Left ventricle myocardium superior (tissue), 1 donor: ENCODE measurements at regions not wholly inside any gene's neighbourhood (a gene's known extent, or its start where the extent isn't known, plus 50 kb on each side); places are given as distances from the start of the nearest gene placed in this dataset.
"Not testable (repeated sequence)": the region's sequence is repeated elsewhere in the genome, so short reads cannot be mapped to it uniquely, and the experiment has no call there.

ENCODE experiments used
- ATAC-seq: fragments of 200-7000 bp; cut with Tn5 transposase; one replicate; pipeline ENCODE4 v1.9.1; 2020; ENCODE audit warnings: mild to moderate bottlenecking, moderate library complexity
- DNase-seq: peaks from one replicate; pipeline ENCODE4 v3.0.0-alpha.2; 2020
- intact Hi-C: fragments of 100-400 bp; cut with micrococcal nuclease; formaldehyde crosslinking; loops from one replicate; pipeline ENCODE4 v1.11.0; 2022
- donor health status: DM: no; HTN: yes; CAD: no; lungs with severe emphysema.

DNA sequence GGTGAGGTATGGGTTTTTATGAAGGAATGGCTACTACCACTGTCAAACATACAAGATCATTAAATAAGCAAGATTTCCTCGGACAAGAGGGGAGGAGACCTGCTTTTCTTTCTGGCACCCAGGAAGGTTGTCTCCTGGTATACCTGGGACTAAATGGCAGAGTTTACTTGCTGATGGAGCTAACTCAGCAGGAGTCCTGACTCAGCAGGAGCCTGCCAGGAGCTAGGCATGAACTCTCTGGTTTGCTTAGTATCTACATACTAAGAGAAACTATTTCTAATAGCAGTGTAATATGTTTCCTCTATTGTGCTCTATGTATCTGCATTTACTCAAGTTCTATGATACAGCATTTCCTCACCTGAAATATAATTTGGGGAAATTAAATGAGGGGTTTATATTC is 404.2 kb downstream of the RSL24D1 start:
- DNase-seq: no peak
- no peak for ATAC-seq
- intact Hi-C loops: no loop called here

DNA sequence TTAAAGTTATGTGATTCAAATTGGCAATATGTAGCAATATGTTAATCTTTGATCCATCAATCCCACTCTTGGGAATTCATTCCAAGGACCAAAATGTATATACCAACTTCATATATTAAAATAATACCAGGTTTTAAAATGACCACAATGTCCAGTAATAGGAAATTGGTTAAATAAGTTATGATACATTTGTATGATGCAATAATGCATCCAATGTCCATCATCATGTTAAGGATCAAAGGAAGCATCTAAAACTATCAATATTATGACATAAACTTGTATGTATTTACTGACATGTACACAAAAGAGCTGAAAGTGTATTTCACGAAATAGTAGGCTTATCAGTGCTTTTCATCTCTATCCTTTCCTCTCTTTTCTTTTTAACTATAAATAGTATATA is 406.0 kb downstream of the RSL24D1 start:
- DNase-seq: no peak
- intact Hi-C loops: no loop called here
- ATAC-seq: no peak

DNA sequence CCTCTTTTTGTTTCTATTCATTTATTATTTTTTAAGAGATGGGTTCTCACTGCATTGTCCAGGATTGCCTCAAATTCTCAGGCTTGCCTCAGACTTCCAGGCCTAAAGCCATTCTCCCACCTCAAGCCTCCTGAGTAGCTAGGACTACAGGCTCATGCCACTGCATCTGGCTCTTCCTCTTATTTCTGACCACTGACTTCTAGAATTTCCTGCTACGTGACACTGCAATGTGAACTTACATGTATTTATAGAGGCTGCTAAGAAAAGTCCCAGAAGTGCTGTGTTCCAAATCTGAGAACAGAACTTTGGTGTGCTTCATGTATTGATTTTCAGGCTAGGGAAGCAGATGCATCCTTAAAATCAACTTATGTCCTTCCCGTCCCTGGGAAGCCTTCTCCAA is 407.4 kb downstream of the RSL24D1 start:
- DNase-seq (no peak), ATAC-seq (no peak)
- intact Hi-C loops: no loop called here

GRCh38 chr15:54781220-54781619 is 415.5 kb downstream of the RSL24D1 start:
- ATAC-seq, DNase-seq, intact Hi-C loops: not testable (repeated sequence)

- intact Hi-C loops: no loop called here
- DNase-seq (no peak), ATAC-seq (no peak)
Observed at GRCh38 chr15:54779271-54779670, 417.5 kb downstream of the RSL24D1 start.

- ATAC-seq: no peak
- intact Hi-C loops: no loop called here
- no peak for DNase-seq
Observed at GRCh38 chr15:54776410-54776809, 420.3 kb downstream of the RSL24D1 start.

- ATAC-seq (no peak), DNase-seq (no peak)
- intact Hi-C loops: no loop called here
Observed at GRCh38 chr15:54772663-54773062, 424.1 kb downstream of the RSL24D1 start.

DNA sequence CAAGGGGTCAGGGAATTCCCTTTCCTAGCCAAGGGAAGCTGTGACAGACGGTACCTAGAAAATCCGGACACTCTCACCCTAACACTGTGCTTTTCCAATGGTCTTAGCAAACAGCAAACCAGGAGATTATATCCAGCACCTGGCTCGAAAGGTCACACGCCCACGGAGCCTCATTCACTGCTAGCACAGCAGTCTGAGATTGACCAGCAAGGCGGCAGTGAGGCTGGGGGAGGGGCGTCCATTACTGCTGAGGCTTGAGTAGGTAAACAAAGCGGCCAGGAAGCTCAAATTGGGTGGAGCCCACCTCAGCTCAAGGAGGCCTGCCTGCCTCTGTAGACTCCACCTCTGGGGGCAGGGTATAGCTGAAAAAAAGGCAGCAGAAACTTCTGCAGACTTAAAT is 447.3 kb downstream of the RSL24D1 start:
- DNase-seq, ATAC-seq, intact Hi-C loops: not testable (repeated sequence)

DNA sequence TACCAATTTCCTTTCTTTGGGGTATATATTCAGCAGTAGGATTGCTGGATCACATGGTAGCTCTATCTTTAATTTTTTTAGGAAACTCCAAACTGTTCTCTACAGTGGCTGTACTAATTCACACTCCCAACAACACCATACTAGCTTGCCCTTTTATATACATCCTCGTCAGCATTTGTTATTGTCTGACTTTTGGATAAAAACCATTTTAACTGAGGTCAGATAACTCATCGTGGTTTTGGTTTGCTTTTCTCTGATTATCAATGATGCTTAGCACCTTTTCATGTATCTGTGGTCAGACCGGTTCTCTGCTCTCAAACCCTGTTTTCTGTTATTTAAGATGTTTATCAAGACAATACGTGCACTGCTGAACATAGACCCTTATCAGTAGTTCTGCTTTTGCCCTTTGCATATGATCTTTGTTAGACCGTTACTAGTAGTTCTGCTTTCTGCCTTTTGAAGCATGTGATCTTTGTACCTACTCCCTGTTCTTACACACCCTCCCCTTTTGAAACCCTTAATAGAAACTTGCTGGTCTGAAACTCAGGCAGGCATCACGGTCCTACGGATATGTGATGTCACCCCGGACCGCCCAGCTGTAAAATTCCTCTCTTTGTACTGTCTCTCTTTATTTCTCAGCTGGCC is 474.3 kb downstream of the RSL24D1 start:
- DNase-seq (no peak), ATAC-seq (no peak)
- intact Hi-C loops: no loop called here

DNA sequence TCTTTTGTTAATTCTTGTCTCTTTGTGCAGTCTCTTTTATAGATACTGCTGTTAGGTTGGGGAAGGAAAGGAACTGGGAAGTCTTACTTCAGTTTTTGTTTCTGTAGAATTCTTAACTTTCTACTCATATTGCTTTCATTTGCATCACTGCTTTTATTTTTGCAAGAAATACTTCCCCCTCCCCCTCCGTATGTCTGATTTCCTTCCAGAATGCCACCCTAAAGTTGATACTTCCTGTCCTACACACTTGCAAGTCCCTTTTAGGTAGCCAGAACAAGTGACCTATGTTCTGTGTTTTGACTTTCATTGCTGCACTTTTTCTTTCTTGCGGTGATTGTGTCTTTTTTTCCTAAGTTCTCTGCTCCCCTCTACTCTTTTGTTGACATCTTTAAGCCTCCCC is 477.4 kb downstream of the RSL24D1 start:
- intact Hi-C loops: no loop called here
- no peak for DNase-seq
- ATAC-seq: no peak

DNA sequence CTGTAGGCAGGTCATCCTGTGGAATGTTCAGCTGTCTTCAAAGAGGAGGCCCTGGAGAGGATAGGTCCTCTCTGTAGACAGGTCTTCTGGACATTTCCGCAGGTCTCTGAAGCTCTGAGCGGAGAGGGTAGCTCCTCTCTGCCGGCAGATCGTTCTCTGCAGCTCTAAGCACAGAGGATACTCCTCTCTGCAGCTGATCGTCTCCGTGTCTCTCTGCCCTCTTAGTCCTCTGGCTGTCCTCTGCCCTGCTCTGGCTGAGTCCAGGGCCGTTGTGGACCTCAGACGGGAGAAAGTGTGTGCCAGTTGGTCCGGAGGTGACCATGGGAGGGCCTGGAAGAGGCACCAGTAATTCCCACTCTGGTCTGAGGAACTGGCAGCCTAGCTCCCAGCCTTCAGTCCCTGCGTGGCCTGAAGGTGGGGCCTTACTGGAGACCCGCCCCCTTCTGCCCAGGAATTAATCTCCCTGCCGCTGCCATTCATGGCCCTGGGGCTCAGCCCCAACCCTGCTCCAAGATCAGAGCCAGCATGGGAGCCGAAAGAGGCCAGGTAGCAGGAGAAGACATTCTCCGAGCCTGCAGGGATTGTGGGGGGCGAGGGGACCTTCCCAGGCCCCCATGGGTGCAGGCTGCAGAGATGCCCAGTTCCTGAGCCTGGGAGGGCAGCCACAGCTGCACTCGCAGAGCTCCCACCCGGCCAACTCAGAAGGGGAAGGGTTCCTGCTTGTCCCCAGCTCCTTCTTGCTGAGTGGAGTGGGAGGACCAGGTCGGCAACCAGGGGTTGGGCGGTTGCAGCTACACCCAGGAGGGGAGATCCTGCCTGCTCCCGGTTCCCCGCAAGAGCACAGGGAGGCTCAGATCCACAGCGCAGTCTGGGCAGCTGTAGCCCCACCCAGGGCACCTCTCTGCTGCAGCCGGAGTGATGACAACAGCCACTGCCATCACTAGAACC is 488.7 kb downstream of the RSL24D1 start:
- no peak for DNase-seq
- intact Hi-C loops: no loop called here

DNA sequence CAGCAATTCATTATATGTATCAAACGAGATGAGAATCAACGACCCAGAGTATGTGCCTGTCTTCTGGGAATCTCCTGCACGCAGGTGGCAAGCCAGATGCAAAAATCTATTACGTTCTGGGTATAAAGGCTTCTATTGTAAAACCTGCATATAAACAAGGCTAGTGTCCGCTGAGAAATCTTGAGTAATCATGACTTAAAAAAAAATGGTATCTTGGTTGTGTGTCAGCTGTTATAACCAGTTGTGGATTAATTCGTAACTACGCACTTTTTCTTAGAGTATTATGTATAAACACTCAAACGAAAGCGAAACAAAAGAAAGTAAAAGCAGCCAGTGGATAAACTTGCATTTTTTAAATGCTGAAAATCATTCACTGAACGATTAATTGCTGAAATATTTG is 509.1 kb downstream of the RSL24D1 start:
- intact Hi-C loops: no loop called here
- ATAC-seq (no peak), DNase-seq (no peak)

More for the DNA sequence above, 488.7 kb downstream of the RSL24D1 start:
- no peak for ATAC-seq
